GM19463 (cell line): ENCODE measurements at regions not wholly inside any gene's neighbourhood (a gene's known extent, or its start where the extent isn't known, plus 50 kb on each side); places are given as distances from the start of the nearest gene placed in this dataset.

ENCODE experiments used
- ATAC-seq: cut with Tn5 transposase; IDR thresholded peaks from one replicate; pipeline ENCODE4 v1.9.1; 2021; ENCODE audit warnings: mild to moderate bottlenecking, moderate library complexity; ENCODE audit not compliant: unreplicated experiment

DNA sequence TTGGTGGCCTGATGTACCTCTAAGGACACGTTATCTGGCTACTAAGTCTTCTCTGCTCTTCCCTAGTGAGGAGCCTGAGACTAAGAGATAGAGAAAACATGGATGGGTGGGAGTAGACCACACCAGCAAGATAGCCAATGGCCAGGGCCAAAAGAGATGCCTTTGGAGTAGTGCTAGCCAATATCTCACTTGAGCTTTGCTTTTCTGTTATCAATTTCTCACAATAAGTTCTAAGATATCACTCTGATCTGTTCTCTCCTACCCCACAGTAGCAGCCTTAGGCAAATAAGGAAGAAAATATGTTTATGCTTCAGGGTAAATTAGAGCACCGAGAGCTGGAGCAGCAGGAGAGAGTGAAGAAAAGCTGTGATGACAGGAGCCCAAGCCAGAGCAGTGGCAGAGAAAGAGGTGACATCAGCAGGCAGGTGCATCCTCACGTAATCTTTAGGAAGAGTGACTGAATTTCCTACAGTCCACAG lies 343.9 kb upstream of the NOCT start:
- ATAC-seq = no peak

GRCh38 chr4:138671106-138671505 lies 344.5 kb upstream of the NOCT start:
- no peak for ATAC-seq

DNA sequence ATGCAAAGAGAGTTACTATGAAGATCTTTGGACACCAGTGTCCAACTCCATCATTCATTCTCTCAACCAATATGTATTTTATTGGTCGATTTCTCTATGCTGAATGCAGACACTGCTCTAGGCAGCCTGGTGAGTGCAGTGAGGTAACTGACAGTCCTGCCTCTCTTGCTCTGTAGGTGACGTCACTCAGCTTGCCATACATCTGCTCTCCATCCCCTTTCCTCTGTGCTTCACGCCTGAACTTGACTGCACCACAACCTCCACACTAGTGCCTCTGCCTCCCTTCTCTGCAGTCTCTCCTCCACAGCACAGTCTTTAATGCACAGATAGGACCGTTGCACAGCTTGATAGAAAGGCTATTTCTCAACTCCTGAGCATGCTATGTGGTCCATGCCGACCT lies 344.9 kb upstream of the NOCT start:
- no peak for ATAC-seq

DNA sequence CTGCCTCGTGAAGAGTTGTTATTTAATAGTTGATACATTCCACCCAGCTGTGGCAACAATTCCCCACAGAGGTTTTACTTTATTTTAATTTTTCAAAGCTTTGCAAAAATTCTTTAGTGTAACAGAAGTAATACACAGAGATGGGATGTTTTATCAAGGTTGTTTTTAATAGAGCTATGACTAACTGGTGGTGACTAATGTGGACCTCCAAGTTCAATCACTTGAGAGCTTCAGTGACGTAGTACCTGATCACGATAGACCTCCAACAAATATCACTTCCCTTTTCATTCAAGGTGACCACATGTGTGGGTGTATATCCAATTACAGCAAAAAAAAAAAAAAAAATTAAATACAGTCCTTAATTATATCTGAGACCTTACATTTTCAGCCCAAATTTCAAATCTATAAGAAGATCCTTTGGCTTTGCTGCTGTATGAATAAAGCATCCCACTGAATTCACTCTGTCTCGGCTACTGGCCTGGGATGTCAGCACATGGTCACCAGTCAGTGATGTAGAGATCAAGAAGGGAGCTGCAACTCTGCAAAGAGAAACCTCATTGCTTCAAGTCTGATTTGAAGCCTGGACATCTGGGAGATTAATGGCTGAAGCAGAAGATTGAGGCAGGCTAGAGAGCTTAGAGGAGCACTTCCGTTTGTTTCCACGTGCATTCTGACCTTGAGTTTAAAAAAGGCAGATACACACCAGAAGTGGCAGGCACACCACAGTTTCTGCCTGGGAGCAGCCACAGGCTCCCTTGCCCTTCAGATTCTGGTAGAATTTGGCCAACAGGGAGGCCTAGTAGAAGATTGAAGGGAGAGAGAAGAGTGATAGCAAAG lies 345.9 kb upstream of the NOCT start:
- peak; percentile 35 for ATAC-seq

- ATAC-seq = no peak
Observed at GRCh38 chr4:138668309-138668708, 347.3 kb upstream of the NOCT start.

- no peak for ATAC-seq
Observed at GRCh38 chr4:138666366-138666765, 349.2 kb upstream of the NOCT start.

DNA sequence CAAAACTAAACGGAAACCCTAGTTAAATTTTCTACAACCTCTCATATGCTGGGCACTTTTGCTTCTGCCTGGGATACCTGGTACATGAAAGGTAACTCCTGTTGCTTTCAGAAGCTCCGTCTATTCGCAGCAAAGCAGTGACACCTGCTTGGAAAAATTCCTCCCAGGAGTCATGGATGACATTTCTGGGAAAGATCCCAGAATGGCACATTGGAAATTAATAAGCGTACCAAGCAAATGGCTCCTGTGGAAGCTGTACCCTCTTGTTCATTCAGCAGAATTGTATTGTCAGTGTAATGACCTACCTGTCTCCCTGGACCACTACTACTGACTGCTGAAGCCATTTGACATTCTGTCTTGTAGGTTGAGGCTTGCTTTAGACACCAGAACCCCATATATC lies 349.7 kb upstream of the NOCT start:
- no peak for ATAC-seq

DNA sequence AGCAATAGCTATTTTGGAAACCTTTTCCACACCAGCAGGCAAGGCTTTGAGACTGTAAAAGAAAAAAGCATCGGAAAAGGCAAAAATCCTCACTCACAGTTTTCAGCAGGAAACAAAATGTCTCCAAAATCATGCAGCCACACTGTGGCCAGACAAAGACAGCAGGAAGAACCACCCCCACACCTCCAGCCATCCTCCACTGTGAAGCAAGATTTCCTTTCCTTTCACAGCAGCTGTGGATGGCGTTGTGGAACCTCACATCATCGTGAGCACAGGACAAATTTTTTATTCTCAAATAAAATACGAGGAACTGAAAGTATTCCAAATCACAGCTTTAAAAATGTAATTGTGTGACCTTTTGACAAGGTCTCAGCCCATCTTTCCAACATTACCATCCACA lies 351.7 kb upstream of the NOCT start:
- ATAC-seq = no peak

DNA sequence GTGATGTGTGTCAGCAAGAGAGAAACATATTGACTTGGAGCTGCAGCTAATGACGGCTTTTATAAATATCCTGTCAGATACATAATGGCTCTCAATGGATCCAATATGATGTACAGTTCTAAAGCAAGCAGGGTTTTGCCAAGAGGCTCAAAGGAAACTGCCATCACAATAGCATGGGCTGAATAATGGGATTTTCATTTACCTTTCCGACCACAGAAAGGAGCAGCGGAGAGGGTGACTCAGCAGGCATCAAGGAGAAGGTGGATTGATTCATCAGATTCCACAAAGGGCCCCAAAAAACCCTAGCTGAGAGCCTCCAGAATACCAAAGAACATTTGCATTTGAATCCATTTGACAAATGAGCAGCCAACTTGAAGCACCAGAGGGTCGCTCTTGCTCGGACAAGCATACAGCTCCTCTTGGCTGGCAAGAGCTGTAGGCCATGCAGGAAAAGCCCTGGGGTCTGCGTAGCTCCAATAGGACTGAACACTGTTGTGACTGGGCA lies 355.7 kb upstream of the NOCT start:
- ATAC-seq = no peak

- no peak for ATAC-seq
Observed at GRCh38 chr4:138659037-138659811, 356.4 kb upstream of the NOCT start.

- no peak for ATAC-seq
Observed at GRCh38 chr4:138658518-138658917, 357.1 kb upstream of the NOCT start.

- ATAC-seq = no peak
Observed at GRCh38 chr4:138656990-138657389, 358.6 kb upstream of the NOCT start.

DNA sequence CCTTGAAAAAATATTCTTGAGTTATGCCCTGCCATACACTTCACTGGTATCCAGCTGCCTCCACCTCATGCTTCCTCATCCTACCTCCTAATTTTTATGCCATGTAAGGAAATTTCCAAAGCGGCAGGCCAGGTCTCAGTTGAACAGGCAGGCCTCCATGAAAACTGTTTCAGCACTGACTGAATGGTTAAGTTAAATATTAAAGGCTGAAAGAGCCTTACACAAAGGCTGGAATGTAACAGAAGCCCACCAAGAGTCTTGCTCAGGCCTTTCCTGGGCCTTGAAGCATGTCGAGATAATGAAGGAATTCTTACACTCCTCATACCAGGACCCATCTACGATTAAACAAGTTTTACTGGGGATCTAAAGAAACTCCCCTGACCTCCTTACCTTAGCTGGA lies 359.6 kb upstream of the NOCT start:
- no peak for ATAC-seq

- ATAC-seq = no peak
Observed at GRCh38 chr4:138655286-138655685, 360.3 kb upstream of the NOCT start.

- peak; percentile 84 for ATAC-seq
Observed at GRCh38 chr4:138650929-138651448, 364.6 kb upstream of the NOCT start.

- no peak for ATAC-seq
Observed at GRCh38 chr4:138650495-138650894, 365.1 kb upstream of the NOCT start.

- no peak for ATAC-seq
Observed at GRCh38 chr4:138647433-138647832, 368.1 kb upstream of the NOCT start.

- peak; percentile 42 for ATAC-seq
Observed at GRCh38 chr4:138646383-138646782, 369.2 kb upstream of the NOCT start.

DNA sequence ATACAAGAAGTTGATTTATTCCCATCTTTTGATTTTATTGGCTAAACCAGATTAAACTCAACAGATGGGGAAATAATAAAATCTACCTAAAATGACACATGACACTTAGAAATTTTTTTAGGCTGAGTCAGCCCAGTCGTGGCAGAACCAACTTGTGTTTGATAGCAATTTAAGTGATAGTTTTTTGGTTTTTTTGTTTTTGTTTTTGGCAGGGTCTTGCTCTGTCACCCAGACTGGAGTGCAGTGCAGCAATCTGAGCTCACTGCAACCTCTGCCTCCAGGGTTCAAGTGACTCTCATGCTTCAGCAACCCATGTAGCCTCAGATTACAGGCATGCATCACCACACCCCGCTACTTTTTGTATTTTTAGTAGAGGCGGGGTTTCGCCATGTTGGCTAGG lies 370.3 kb upstream of the NOCT start:
- ATAC-seq = no peak

GRCh38 chr4:138644322-138644721 lies 371.3 kb upstream of the NOCT start:
- no peak for ATAC-seq

DNA sequence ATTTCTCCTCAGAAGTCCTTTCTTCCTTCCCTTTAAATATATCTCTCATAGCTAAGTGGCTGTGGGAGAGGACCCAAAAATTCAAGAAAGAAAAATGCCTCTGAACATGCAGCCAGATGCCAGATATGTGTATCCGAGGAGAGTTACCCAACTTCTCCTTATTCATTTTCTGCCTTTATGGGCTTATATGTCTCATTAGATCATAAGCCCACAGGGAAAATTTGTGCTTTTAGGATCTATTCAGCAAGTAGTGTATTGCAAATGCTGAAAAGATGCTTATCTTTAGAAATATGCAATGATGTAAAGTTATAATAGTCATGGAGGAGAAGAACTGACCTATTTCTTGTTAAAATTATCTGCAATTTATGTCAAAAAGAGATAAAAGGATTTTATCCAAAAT lies 371.8 kb upstream of the NOCT start:
- ATAC-seq = no peak
